SK-N-SH (cell line): ENCODE measurements at regions not wholly inside any gene's neighbourhood (a gene's known extent, or its start where the extent isn't known, plus 50 kb on each side); places are given as distances from the start of the nearest gene placed in this dataset.

ENCODE experiments used
- CTCF ChIA-PET: fragments of 300-600, 350-600 bp; formaldehyde crosslinking; extraction: SDS; loops from one replicate; lab custom pipeline; 2021; lab: Yijun Ruan, JAX
- POLR2A ChIA-PET: fragments of 350-600 bp; sonication (Branson Sonifier 250); formaldehyde crosslinking; extraction: SDS; loops from one replicate; lab custom pipeline; 2020; ENCODE audit warnings: antibody characterized with exemption, inconsistent platforms; lab: Yijun Ruan, JAX
- DNase-seq: peaks from one replicate; pipeline ENCODE4 v3.0.0; 2012
- H2AFZ ChIP-seq: fragments of 200-600 bp; sonication (generic); 2 replicates; pipeline ENCODE4 v1.8.1; 2016; ENCODE audit warnings: antibody characterized with exemption, mild to moderate bottlenecking, low read depth
- H3F3A ChIP-seq: fragments of 200-600 bp; sonication (generic); replicated peaks from 2 replicates; pipeline ENCODE3; 2016; ENCODE audit warnings: antibody characterized with exemption, mild to moderate bottlenecking; ENCODE audit not compliant: insufficient read depth
- H3K27ac ChIP-seq, 2 experiments: fragments of 200-500 bp in 1 of 2; fragments of 200-600 bp in 1 of 2; sonication (Bioruptor generic) in 1 of 2; sonication (generic), shearing (Covaris generic) in 1 of 2; 2 replicates each; pipeline versions ENCODE4 v1.5.1 to v1.6.1; 2014 to 2016; ENCODE audit warnings: low read depth in 2 of 2, inconsistent platforms in 1 of 2, low read length in 1 of 2, mild to moderate bottlenecking in 1 of 2, mixed read lengths in 1 of 2
- H3K27me3 ChIP-seq: fragments of 200-600 bp; sonication (generic), shearing (Covaris generic); 2 replicates; pipeline ENCODE4 v1.6.1; 2016; ENCODE audit warnings: mixed run types; ENCODE audit not compliant: insufficient read depth
- H3K36me3 ChIP-seq, 2 experiments: fragments of 200-500 bp in 1 of 2; fragments of 200-600 bp in 1 of 2; sonication (Bioruptor generic) in 1 of 2; sonication (generic) in 1 of 2; replicated peaks in 1 of 2; 2 replicates each; pipeline versions ENCODE3 to v1.5.1; 2014 to 2016; ENCODE audit warnings: low read length in 1 of 2, mild to moderate bottlenecking in 1 of 2; ENCODE audit not compliant: insufficient read depth in 2 of 2, control insufficient read depth in 1 of 2
- H3K4me1 ChIP-seq, 2 experiments: fragments of 200-500 bp in 1 of 2; fragments of 200-600 bp in 1 of 2; sonication (Bioruptor generic) in 1 of 2; sonication (generic), shearing (Covaris generic) in 1 of 2; 2 replicates each; pipeline versions ENCODE4 v1.5.1 to v1.6.1; 2014 to 2016; ENCODE audit warnings: low read depth in 1 of 2, low read length in 1 of 2, mixed run types in 1 of 2; ENCODE audit not compliant: insufficient read depth in 2 of 2, control insufficient read depth in 1 of 2
- H3K4me2 ChIP-seq: fragments of 200-600 bp; sonication (generic), shearing (Covaris generic); 2 replicates; pipeline ENCODE4 v1.6.1; 2017; ENCODE audit warnings: mixed run types
- H3K4me3 ChIP-seq, 2 experiments: fragments of 200-500 bp in 1 of 2; fragments of 200-600 bp in 1 of 2; sonication (Bioruptor generic) in 1 of 2; sonication (generic), shearing (Covaris generic) in 1 of 2; 2 replicates each; pipeline versions ENCODE4 v1.5.1 to v1.8.1; 2014 to 2016; ENCODE audit warnings: low read depth in 2 of 2, inconsistent platforms in 1 of 2, low read length in 1 of 2, mild to moderate bottlenecking in 1 of 2, mixed read lengths in 1 of 2, moderate library complexity in 1 of 2
- H3K79me2 ChIP-seq: fragments of 200-600 bp; sonication (generic); 2 replicates; pipeline ENCODE4 v1.8.1; 2017; ENCODE audit warnings: mild to moderate bottlenecking; ENCODE audit not compliant: insufficient read depth
- H3K9ac ChIP-seq: fragments of 200-600 bp; sonication (generic); 2 replicates; pipeline ENCODE4 v1.6.1; 2017; ENCODE audit warnings: mixed run types
- H3K9me2 ChIP-seq: fragments of 200-600 bp; sonication (generic); 2 replicates; pipeline ENCODE4 v1.6.1; 2017; ENCODE audit warnings: mixed run types
- H3K9me3 ChIP-seq: fragments of 200-600 bp; sonication (generic); 2 replicates; pipeline ENCODE4 v1.6.1; 2017; ENCODE audit warnings: mixed run types, mild to moderate bottlenecking, moderate library complexity
- H4K20me1 ChIP-seq: fragments of 200-600 bp; sonication (generic); 2 replicates; pipeline ENCODE4 v1.6.1; 2017; ENCODE audit warnings: mild to moderate bottlenecking, mixed run types; ENCODE audit not compliant: insufficient read depth
- CHD2 ChIP-seq: fragments of 150-350 bp; IDR thresholded peaks from 2 replicates; pipeline ENCODE4 v1.6.1; 2018; ENCODE audit warnings: low read length; ENCODE audit not compliant: partially characterized antibody
- ELF1 ChIP-seq: IDR thresholded peaks from 2 replicates; pipeline ENCODE4 v1.4.0; 2012
- EZH2phosphoT487 ChIP-seq: fragments of 200-600 bp; sonication (generic); IDR thresholded peaks from 2 replicates; pipeline ENCODE4 v1.6.1; 2017; ENCODE audit warnings: low read depth, mixed run types, mild to moderate bottlenecking, antibody characterized with exemption, moderate library complexity, borderline replicate concordance
- FOSL2 ChIP-seq: IDR thresholded peaks from 2 replicates; pipeline ENCODE4 v1.4.0; 2012; ENCODE audit warnings: low read depth, mild to moderate bottlenecking, moderate library complexity, borderline replicate concordance
- FOXM1 ChIP-seq: IDR thresholded peaks from 2 replicates; pipeline ENCODE4 v1.4.0; 2012; ENCODE audit warnings: low read depth, mild to moderate bottlenecking
- JUND ChIP-seq: IDR thresholded peaks from 2 replicates; pipeline ENCODE4 v1.4.0; 2012
- RAD21 ChIP-seq: IDR thresholded peaks from 2 replicates; pipeline ENCODE4 v1.6.1; 2012; ENCODE audit warnings: mild to moderate bottlenecking, low read length
- RFX5 ChIP-seq: IDR thresholded peaks from 2 replicates; pipeline ENCODE4 v1.6.1; 2012; ENCODE audit warnings: mild to moderate bottlenecking, improper control_type of control experiment, low read length
- TEAD4 ChIP-seq: IDR thresholded peaks from 2 replicates; pipeline ENCODE4 v1.4.0; 2012; ENCODE audit warnings: mild to moderate bottlenecking, borderline replicate concordance; ENCODE audit not compliant: insufficient read depth
- WGBS: methylation state at CpG from one replicate; pipeline ENCODE4 v1.1.6; 2017; ENCODE audit warnings: low lambda C conversion rate; 5-methylcytosine and 5-hydroxymethylcytosine counted together
- TF ChIP-seq, protein P1 (sequence below): fragments of 150-350 bp; IDR thresholded peaks from 2 replicates; pipeline ENCODE4 v1.6.1; 2017; ENCODE audit warnings: antibody characterized with exemption, low read length, low read depth, borderline replicate concordance
- TF ChIP-seq, protein P2 (sequence below): IDR thresholded peaks from 2 replicates; pipeline ENCODE4 v1.6.1; 2012; ENCODE audit warnings: mild to moderate bottlenecking, low read depth, low read length, moderate library complexity

DNA sequence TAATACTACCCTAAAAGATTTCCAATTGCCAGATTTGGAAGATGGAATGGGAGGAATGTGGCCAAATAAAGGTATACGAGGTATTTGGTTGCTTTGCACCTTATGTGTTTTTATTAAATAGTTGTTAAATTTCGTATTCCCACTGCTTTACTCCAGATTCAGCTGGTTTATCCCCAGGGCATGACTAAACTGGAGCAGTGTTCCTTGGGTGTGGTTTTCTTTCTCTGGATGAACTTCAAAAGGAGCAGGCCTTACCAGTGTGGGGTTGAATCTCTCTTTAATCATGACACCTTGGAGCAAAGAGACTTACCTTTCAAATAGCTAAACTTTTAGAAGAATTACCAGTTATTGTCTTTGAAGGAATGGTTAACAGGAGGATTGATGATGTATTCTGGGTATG, 121.7 kb upstream of the BNC2 start:
- POLR2A ChIA-PET, result no interaction called here
- no peak overlapping the region for H3K4me3 ChIP-seq
- no peaks in the 10 kb centered on the region for H3K4me1 ChIP-seq
- TF ChIP-seq ELF1 (no peak), CHD2 (no peak)
- H3K9me2 ChIP-seq, result no peaks in the 10 kb centered on the region
- H3K79me2 ChIP-seq, result no peaks in the 10 kb centered on the region
- no peak overlapping the region for H3K27ac ChIP-seq
- peaks cover 8% of the 10 kb centered on the region for H3K9me3 ChIP-seq
- WGBS, result 51% methylated on average over 2 of the region's 2 CpGs
- H3F3A ChIP-seq, result no peaks in the 10 kb centered on the region
- CTCF ChIA-PET, result no interaction called here
- H3K27me3 ChIP-seq, result no peaks in the 10 kb centered on the region
- no peak overlapping the region for H3K4me2 ChIP-seq
- H3K9ac ChIP-seq, result no peak overlapping the region
- no peak for DNase-seq
- no peaks in the 10 kb centered on the region for H4K20me1 ChIP-seq
- no peak overlapping the region for H2AFZ ChIP-seq
- H3K36me3 ChIP-seq, result no peaks in the 10 kb centered on the region

DNA sequence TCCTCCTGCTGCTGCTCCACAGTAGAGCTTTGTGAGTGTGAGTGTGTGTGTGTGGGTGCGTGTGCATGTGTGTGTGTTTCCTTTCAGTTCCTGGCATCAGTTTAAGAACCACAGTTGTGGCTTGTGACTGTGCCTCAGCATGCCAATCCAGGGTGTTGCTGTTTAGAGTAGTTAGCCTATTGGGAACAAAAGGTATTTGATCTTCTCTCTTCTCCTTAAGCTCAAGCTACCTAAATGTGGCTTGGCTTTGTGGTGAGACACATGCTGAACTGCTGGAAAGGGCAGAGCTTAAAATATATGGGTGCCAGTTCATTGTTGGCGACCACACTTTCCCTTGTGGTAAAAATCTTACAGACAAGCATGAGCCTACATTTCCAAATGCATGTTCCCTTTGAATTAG, 116.6 kb upstream of the BNC2 start:
- Histone ChIP-seq H3K79me2 (no peaks in the 10 kb centered on the region), H3K27me3 (no peaks in the 10 kb centered on the region), H3K9me2 (no peaks in the 10 kb centered on the region), H3K4me2 (no peak overlapping the region), H2AFZ (no peak overlapping the region), H3K4me3 (no peak overlapping the region), H4K20me1 (no peaks in the 10 kb centered on the region), H3K9ac (no peak overlapping the region), H3F3A (no peaks in the 10 kb centered on the region), H3K36me3 (no peaks in the 10 kb centered on the region), H3K9me3 (no peaks in the 10 kb centered on the region), H3K27ac (no peak overlapping the region), H3K4me1 (no peaks in the 10 kb centered on the region)
- ChIA-PET POLR2A (no interaction called here), CTCF (no interaction called here)
- WGBS, result 85% methylated on average over 2 of the region's 2 CpGs
- TF ChIP-seq FOSL2 (no peak), RFX5 (no peak), FOXM1 (no peak), ELF1 (no peak), JUND (no peak), RAD21 (no peak), TEAD4 (no peak), EZH2phosphoT487 (no peak)
- TF ChIP-seq, protein P1, sequence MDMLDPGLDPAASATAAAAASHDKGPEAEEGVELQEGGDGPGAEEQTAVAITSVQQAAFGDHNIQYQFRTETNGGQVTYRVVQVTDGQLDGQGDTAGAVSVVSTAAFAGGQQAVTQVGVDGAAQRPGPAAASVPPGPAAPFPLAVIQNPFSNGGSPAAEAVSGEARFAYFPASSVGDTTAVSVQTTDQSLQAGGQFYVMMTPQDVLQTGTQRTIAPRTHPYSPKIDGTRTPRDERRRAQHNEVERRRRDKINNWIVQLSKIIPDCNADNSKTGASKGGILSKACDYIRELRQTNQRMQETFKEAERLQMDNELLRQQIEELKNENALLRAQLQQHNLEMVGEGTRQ, result no peak
- TF ChIP-seq, protein P2, sequence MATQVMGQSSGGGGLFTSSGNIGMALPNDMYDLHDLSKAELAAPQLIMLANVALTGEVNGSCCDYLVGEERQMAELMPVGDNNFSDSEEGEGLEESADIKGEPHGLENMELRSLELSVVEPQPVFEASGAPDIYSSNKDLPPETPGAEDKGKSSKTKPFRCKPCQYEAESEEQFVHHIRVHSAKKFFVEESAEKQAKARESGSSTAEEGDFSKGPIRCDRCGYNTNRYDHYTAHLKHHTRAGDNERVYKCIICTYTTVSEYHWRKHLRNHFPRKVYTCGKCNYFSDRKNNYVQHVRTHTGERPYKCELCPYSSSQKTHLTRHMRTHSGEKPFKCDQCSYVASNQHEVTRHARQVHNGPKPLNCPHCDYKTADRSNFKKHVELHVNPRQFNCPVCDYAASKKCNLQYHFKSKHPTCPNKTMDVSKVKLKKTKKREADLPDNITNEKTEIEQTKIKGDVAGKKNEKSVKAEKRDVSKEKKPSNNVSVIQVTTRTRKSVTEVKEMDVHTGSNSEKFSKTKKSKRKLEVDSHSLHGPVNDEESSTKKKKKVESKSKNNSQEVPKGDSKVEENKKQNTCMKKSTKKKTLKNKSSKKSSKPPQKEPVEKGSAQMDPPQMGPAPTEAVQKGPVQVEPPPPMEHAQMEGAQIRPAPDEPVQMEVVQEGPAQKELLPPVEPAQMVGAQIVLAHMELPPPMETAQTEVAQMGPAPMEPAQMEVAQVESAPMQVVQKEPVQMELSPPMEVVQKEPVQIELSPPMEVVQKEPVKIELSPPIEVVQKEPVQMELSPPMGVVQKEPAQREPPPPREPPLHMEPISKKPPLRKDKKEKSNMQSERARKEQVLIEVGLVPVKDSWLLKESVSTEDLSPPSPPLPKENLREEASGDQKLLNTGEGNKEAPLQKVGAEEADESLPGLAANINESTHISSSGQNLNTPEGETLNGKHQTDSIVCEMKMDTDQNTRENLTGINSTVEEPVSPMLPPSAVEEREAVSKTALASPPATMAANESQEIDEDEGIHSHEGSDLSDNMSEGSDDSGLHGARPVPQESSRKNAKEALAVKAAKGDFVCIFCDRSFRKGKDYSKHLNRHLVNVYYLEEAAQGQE, result no peak
- no peak for DNase-seq
